ENCODE measurements at regions not wholly inside any gene's neighbourhood (a gene's known extent, or its start where the extent isn't known, plus 50 kb on each side); places are given as distances from the start of the nearest gene placed in this dataset.

DNA sequence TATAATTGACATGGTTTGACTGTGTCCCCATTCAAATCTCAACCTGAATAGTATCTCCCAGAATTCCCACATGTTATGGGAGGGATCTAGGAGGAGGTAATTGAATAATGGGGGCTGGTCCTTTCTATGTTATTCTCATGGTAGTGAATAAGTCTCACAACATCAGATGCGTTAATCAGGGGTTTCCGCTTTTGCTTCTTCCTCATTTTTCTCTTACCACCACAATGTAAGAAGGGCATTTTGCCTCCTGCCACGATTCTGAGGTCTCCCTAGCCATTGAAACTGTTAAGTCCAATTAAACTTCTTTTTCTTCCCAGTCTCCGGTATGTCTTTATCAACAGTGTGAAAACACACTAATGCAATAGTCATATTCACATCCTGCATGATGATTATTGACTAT is 1073.3 kb upstream of the CDH2 start:
- Histone ChIP-seq H3K27me3 (ENCODE audit: control insufficient read depth, extremely low read depth, insufficient read depth, low read length) (no peaks in the 10 kb centered on the region), H2AFZ (ENCODE audit: control insufficient read depth, low read length) (no peak overlapping the region), H3K4me1 (ENCODE audit: control insufficient read depth, extremely low read depth, insufficient read depth, low read length) (no peaks in the 10 kb centered on the region), H4K20me1 (ENCODE audit: control insufficient read depth, extremely low read depth, insufficient read depth, low read length) (no peaks in the 10 kb centered on the region), H3K9ac (ENCODE audit: control insufficient read depth, extremely low read depth, insufficient read depth, low read length) (no peak overlapping the region), H3K9me1 (ENCODE audit: control insufficient read depth, extremely low read depth, insufficient read depth, low read length) (no peaks in the 10 kb centered on the region), H3K9me3 (ENCODE audit: control insufficient read depth, low read depth, low read length) (no peaks in the 10 kb centered on the region), H3K36me3 (ENCODE audit: control insufficient read depth in 2 of 2, extremely low read depth in 1 of 2, insufficient read depth in 2 of 2, low read length in 2 of 2) (no peaks in the 10 kb centered on the region), H3K79me2 (ENCODE audit: control insufficient read depth, insufficient read depth, low read length) (no peaks in the 10 kb centered on the region), H3K27ac (ENCODE audit: control insufficient read depth, insufficient read depth, low read length) (no peak overlapping the region), H3K4me2 (ENCODE audit: control insufficient read depth, extremely low read depth, insufficient read depth, low read depth, low read length) (no peak overlapping the region), H3K4me3 (ENCODE audit: control insufficient read depth in 2 of 3, extremely low read depth in 1 of 3, insufficient read depth in 2 of 3, low read depth in 1 of 3, low read length in 3 of 3) (no peak overlapping the region)
- dilution Hi-C loops (cut with MboI; ENCODE audit: extremely low pct_ligation_motif_present, low sequenced_read_pairs), result no loop called here
- FAIRE-seq, result no peak
- TF ChIP-seq, protein P1, sequence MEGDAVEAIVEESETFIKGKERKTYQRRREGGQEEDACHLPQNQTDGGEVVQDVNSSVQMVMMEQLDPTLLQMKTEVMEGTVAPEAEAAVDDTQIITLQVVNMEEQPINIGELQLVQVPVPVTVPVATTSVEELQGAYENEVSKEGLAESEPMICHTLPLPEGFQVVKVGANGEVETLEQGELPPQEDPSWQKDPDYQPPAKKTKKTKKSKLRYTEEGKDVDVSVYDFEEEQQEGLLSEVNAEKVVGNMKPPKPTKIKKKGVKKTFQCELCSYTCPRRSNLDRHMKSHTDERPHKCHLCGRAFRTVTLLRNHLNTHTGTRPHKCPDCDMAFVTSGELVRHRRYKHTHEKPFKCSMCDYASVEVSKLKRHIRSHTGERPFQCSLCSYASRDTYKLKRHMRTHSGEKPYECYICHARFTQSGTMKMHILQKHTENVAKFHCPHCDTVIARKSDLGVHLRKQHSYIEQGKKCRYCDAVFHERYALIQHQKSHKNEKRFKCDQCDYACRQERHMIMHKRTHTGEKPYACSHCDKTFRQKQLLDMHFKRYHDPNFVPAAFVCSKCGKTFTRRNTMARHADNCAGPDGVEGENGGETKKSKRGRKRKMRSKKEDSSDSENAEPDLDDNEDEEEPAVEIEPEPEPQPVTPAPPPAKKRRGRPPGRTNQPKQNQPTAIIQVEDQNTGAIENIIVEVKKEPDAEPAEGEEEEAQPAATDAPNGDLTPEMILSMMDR (optimal IDR thresholded peaks at IDR 0.05 in 1 of 3, IDR thresholded peaks at IDR 0.05 in 1 of 3, conservative IDR thresholded peaks at IDR 0.05 in 1 of 3; ENCODE audit: extremely low read depth in 1 of 3, insufficient read depth in 2 of 3, low read length in 3 of 3), result no peak
- TF ChIP-seq EZH2 (IDR thresholded peaks at IDR 0.05; ENCODE audit: low read length), result no peak
- DNase-seq (ENCODE audit: low read depth, low spot score), result no peak

DNA sequence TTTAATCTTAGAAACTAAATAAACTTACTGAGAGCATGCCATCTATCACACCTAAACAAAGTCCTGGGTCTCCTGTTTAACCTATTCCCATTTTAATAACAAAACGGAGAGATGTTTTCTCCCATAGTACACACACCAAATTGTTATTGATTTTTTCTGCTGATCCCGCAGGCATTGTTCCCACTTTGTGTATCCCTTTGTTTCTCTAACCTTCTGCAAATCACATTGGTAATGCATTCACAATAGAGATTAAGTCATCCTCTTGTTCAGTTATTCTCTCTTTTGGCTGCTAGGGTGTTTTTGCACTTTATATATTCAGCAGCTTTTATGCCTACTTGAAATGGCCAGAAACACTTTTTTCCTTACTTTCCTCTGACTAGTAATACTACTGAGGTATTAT is 1071.9 kb upstream of the CDH2 start:
- Histone ChIP-seq H3K9ac (ENCODE audit: control insufficient read depth, extremely low read depth, insufficient read depth, low read length) (no peak overlapping the region), H3K4me2 (ENCODE audit: control insufficient read depth, extremely low read depth, insufficient read depth, low read depth, low read length) (no peak overlapping the region), H3K4me1 (ENCODE audit: control insufficient read depth, extremely low read depth, insufficient read depth, low read length) (no peaks in the 10 kb centered on the region), H3K79me2 (ENCODE audit: control insufficient read depth, insufficient read depth, low read length) (no peaks in the 10 kb centered on the region), H3K4me3 (ENCODE audit: control insufficient read depth in 2 of 3, extremely low read depth in 1 of 3, insufficient read depth in 2 of 3, low read depth in 1 of 3, low read length in 3 of 3) (no peak overlapping the region), H4K20me1 (ENCODE audit: control insufficient read depth, extremely low read depth, insufficient read depth, low read length) (no peaks in the 10 kb centered on the region), H3K36me3 (ENCODE audit: control insufficient read depth in 2 of 2, extremely low read depth in 1 of 2, insufficient read depth in 2 of 2, low read length in 2 of 2) (no peaks in the 10 kb centered on the region), H3K27ac (ENCODE audit: control insufficient read depth, insufficient read depth, low read length) (no peak overlapping the region), H3K9me3 (ENCODE audit: control insufficient read depth, low read depth, low read length) (no peaks in the 10 kb centered on the region), H3K27me3 (ENCODE audit: control insufficient read depth, extremely low read depth, insufficient read depth, low read length) (no peaks in the 10 kb centered on the region), H2AFZ (ENCODE audit: control insufficient read depth, low read length) (no peak overlapping the region), H3K9me1 (ENCODE audit: control insufficient read depth, extremely low read depth, insufficient read depth, low read length) (no peaks in the 10 kb centered on the region)
- TF ChIP-seq, protein P1 (optimal IDR thresholded peaks at IDR 0.05 in 1 of 3, IDR thresholded peaks at IDR 0.05 in 1 of 3, conservative IDR thresholded peaks at IDR 0.05 in 1 of 3; ENCODE audit: extremely low read depth in 1 of 3, insufficient read depth in 2 of 3, low read length in 3 of 3), result no peak
- no peak for TF ChIP-seq EZH2 (IDR thresholded peaks at IDR 0.05; ENCODE audit: low read length)
- dilution Hi-C loops (cut with MboI; ENCODE audit: extremely low pct_ligation_motif_present, low sequenced_read_pairs), result no loop called here
- DNase-seq (ENCODE audit: low read depth, low spot score) (no peak), FAIRE-seq (no peak)

All from keratinocyte (primary cell).